OCI-LY3 (cell line): ENCODE measurements at regions not wholly inside any gene's neighbourhood (a gene's known extent, or its start where the extent isn't known, plus 50 kb on each side); places are given as distances from the start of the nearest gene placed in this dataset.

Source experiments
- H2AFZ ChIP-seq: fragments of 200-600, 300-600 bp; shearing (Covaris generic); 2 replicates; pipeline ENCODE4 v1.6.0; 2014; ENCODE audit warnings: antibody characterized with exemption, low read depth, low read length
- H3K27ac ChIP-seq: fragments of 200-600, 300-600 bp; sonication (generic); 2 replicates; pipeline ENCODE4 v1.5.1; 2014; ENCODE audit warnings: mild to moderate bottlenecking, low read length, moderate library complexity, mixed read lengths
- H3K27me3 ChIP-seq: fragments of 200-600, 300-600 bp; sonication (generic); 2 replicates; pipeline ENCODE4 v1.6.1; 2014; ENCODE audit warnings: low read depth, low read length, mixed read lengths
- H3K36me3 ChIP-seq: fragments of 200-600, 300-600 bp; sonication (generic); replicated peaks from 2 replicates; pipeline ENCODE3; 2014; ENCODE audit warnings: low read depth, low read length, mixed read lengths
- H3K4me1 ChIP-seq: fragments of 300-600, 200-600 bp; sonication (generic); 2 replicates; pipeline ENCODE4 v1.6.1; 2014; ENCODE audit warnings: low read length, mixed read lengths
- H3K4me2 ChIP-seq: fragments of 200-600, 300-600 bp; sonication (generic); 2 replicates; pipeline ENCODE4 v1.6.1; 2014; ENCODE audit warnings: low read length, mixed read lengths
- H3K4me3 ChIP-seq: fragments of 300-600, 200-600 bp; sonication (generic); 2 replicates; pipeline ENCODE4 v1.5.1; 2014; ENCODE audit warnings: antibody characterized with exemption, mild to moderate bottlenecking, low read length, moderate library complexity
- H3K79me2 ChIP-seq: fragments of 300-600, 200-600 bp; shearing (Covaris generic); 2 replicates; pipeline ENCODE4 v1.6.1; 2014; ENCODE audit warnings: mild to moderate bottlenecking, low read length, mixed read lengths
- H3K9ac ChIP-seq: fragments of 300-600, 200-600 bp; shearing (Covaris generic); 2 replicates; pipeline ENCODE4 v1.6.0; 2014; ENCODE audit warnings: mild to moderate bottlenecking, low read length, moderate library complexity
- H3K9me3 ChIP-seq: fragments of 200-600, 300-600 bp; shearing (Covaris generic); 2 replicates; pipeline ENCODE4 v1.6.1; 2014; ENCODE audit warnings: low read length, mixed read lengths; ENCODE audit not compliant: insufficient read depth
- H4K20me1 ChIP-seq: fragments of 200-600, 300-600 bp; sonication (generic); 2 replicates; pipeline ENCODE4 v1.6.1; 2016; ENCODE audit warnings: low read length, mixed read lengths; ENCODE audit not compliant: insufficient read depth
- CTCF ChIP-seq: fragments of 200-600, 300-600 bp; sonication (generic); IDR thresholded peaks from 2 replicates; pipeline ENCODE4 v1.5.1; 2014; ENCODE audit warnings: antibody characterized with exemption, low read length, low read depth
- EZH2phosphoT487 ChIP-seq: fragments of 200-600 bp; shearing (Covaris generic); IDR thresholded peaks from 2 replicates; pipeline ENCODE4 v1.6.1; 2018; ENCODE audit warnings: antibody characterized with exemption, mixed run types, low read depth

GRCh38 chr12:93308281-93308680 lies 69.4 kb upstream of the NUDT4 start:
- Histone ChIP-seq H3K27ac (no peak overlapping the region), H3K79me2 (no peaks in the 10 kb centered on the region), H3K4me3 (no peak overlapping the region), H3K9ac (no peak overlapping the region), H2AFZ (no peak overlapping the region), H3K4me1 (no peaks in the 10 kb centered on the region), H4K20me1 (no peaks in the 10 kb centered on the region), H3K27me3 (peaks cover 13% of the 10 kb centered on the region), H3K9me3 (no peaks in the 10 kb centered on the region), H3K36me3 (no peaks in the 10 kb centered on the region), H3K4me2 (no peak overlapping the region)
- no peak for TF ChIP-seq CTCF
- TF ChIP-seq EZH2phosphoT487: no peak

- Histone ChIP-seq H3K4me3 (no peak overlapping the region), H3K4me2 (no peak overlapping the region), H3K27me3 (no peaks in the 10 kb centered on the region; the same call in 1 of the 2 replicates), H3K79me2 (no peaks in the 10 kb centered on the region), H4K20me1 (no peaks in the 10 kb centered on the region), H3K4me1 (no peaks in the 10 kb centered on the region), H3K9ac (no peak overlapping the region), H3K36me3 (no peaks in the 10 kb centered on the region), H3K9me3 (no peaks in the 10 kb centered on the region), H2AFZ (no peak overlapping the region), H3K27ac (no peak overlapping the region)
- TF ChIP-seq CTCF: no peak
- no peak for TF ChIP-seq EZH2phosphoT487
These were observed 65.9 kb upstream of the NUDT4 start for GRCh38 chr12:93311827-93312226.

GRCh38 chr12:93314177-93314497 lies 63.6 kb upstream of the NUDT4 start:
- Histone ChIP-seq H3K9ac (no peak overlapping the region), H3K4me3 (no peak overlapping the region), H3K4me1 (no peaks in the 10 kb centered on the region), H3K27me3 (no peaks in the 10 kb centered on the region; the same call in 1 of the 2 replicates), H3K27ac (no peak overlapping the region), H2AFZ (no peak overlapping the region), H3K36me3 (no peaks in the 10 kb centered on the region), H3K4me2 (no peak overlapping the region), H4K20me1 (no peaks in the 10 kb centered on the region), H3K79me2 (no peaks in the 10 kb centered on the region), H3K9me3 (no peaks in the 10 kb centered on the region)
- TF ChIP-seq EZH2phosphoT487 (no peak), CTCF (no peak)

- TF ChIP-seq EZH2phosphoT487: no peak
- no peak for TF ChIP-seq CTCF
- H3K36me3 ChIP-seq: no peaks in the 10 kb centered on the region
- no peaks in the 10 kb centered on the region for H4K20me1 ChIP-seq
- H3K27me3 ChIP-seq: no peaks in the 10 kb centered on the region
- no peaks in the 10 kb centered on the region for H3K79me2 ChIP-seq
- no peak overlapping the region for H3K4me3 ChIP-seq
- no peaks in the 10 kb centered on the region for H3K9me3 ChIP-seq
- no peaks in the 10 kb centered on the region for H3K4me1 ChIP-seq
- no peak overlapping the region for H2AFZ ChIP-seq
- H3K27ac ChIP-seq: no peak overlapping the region
- no peak overlapping the region for H3K4me2 ChIP-seq
- no peak overlapping the region for H3K9ac ChIP-seq
These were observed 62.3 kb upstream of the NUDT4 start for GRCh38 chr12:93315385-93315906.
